SK-N-SH (cell line): ENCODE measurements at regions not wholly inside any gene's neighbourhood (a gene's known extent, or its start where the extent isn't known, plus 50 kb on each side); places are given as distances from the start of the nearest gene placed in this dataset.
"Not testable (repeated sequence)": the region's sequence is repeated elsewhere in the genome, so short reads cannot be mapped to it uniquely, and the experiment has no call there.

Experiments used
- CTCF ChIA-PET: fragments of 300-600, 350-600 bp; formaldehyde crosslinking; extraction: SDS; loops from one replicate; lab custom pipeline; 2021; lab: Yijun Ruan, JAX
- POLR2A ChIA-PET: fragments of 350-600 bp; sonication (Branson Sonifier 250); formaldehyde crosslinking; extraction: SDS; loops from one replicate; lab custom pipeline; 2020; ENCODE audit warnings: antibody characterized with exemption, inconsistent platforms; lab: Yijun Ruan, JAX
- DNase-seq: peaks from one replicate; pipeline ENCODE4 v3.0.0; 2012
- H2AFZ ChIP-seq: fragments of 200-600 bp; sonication (generic); 2 replicates; pipeline ENCODE4 v1.8.1; 2016; ENCODE audit warnings: antibody characterized with exemption, mild to moderate bottlenecking, low read depth
- H3F3A ChIP-seq: fragments of 200-600 bp; sonication (generic); replicated peaks from 2 replicates; pipeline ENCODE3; 2016; ENCODE audit warnings: antibody characterized with exemption, mild to moderate bottlenecking; ENCODE audit not compliant: insufficient read depth
- H3K27ac ChIP-seq, 2 experiments: fragments of 200-500 bp in 1 of 2; fragments of 200-600 bp in 1 of 2; sonication (Bioruptor generic) in 1 of 2; sonication (generic), shearing (Covaris generic) in 1 of 2; 2 replicates each; pipeline versions ENCODE4 v1.5.1 to v1.6.1; 2014 to 2016; ENCODE audit warnings: low read depth in 2 of 2, inconsistent platforms in 1 of 2, low read length in 1 of 2, mild to moderate bottlenecking in 1 of 2, mixed read lengths in 1 of 2
- H3K27me3 ChIP-seq: fragments of 200-600 bp; sonication (generic), shearing (Covaris generic); 2 replicates; pipeline ENCODE4 v1.6.1; 2016; ENCODE audit warnings: mixed run types; ENCODE audit not compliant: insufficient read depth
- H3K36me3 ChIP-seq, 2 experiments: fragments of 200-500 bp in 1 of 2; fragments of 200-600 bp in 1 of 2; sonication (Bioruptor generic) in 1 of 2; sonication (generic) in 1 of 2; replicated peaks in 1 of 2; 2 replicates each; pipeline versions ENCODE3 to v1.5.1; 2014 to 2016; ENCODE audit warnings: low read length in 1 of 2, mild to moderate bottlenecking in 1 of 2; ENCODE audit not compliant: insufficient read depth in 2 of 2, control insufficient read depth in 1 of 2
- H3K4me1 ChIP-seq, 2 experiments: fragments of 200-500 bp in 1 of 2; fragments of 200-600 bp in 1 of 2; sonication (Bioruptor generic) in 1 of 2; sonication (generic), shearing (Covaris generic) in 1 of 2; 2 replicates each; pipeline versions ENCODE4 v1.5.1 to v1.6.1; 2014 to 2016; ENCODE audit warnings: low read depth in 1 of 2, low read length in 1 of 2, mixed run types in 1 of 2; ENCODE audit not compliant: insufficient read depth in 2 of 2, control insufficient read depth in 1 of 2
- H3K4me2 ChIP-seq: fragments of 200-600 bp; sonication (generic), shearing (Covaris generic); 2 replicates; pipeline ENCODE4 v1.6.1; 2017; ENCODE audit warnings: mixed run types
- H3K4me3 ChIP-seq, 2 experiments: fragments of 200-500 bp in 1 of 2; fragments of 200-600 bp in 1 of 2; sonication (Bioruptor generic) in 1 of 2; sonication (generic), shearing (Covaris generic) in 1 of 2; 2 replicates each; pipeline versions ENCODE4 v1.5.1 to v1.8.1; 2014 to 2016; ENCODE audit warnings: low read depth in 2 of 2, inconsistent platforms in 1 of 2, low read length in 1 of 2, mild to moderate bottlenecking in 1 of 2, mixed read lengths in 1 of 2, moderate library complexity in 1 of 2
- H3K79me2 ChIP-seq: fragments of 200-600 bp; sonication (generic); 2 replicates; pipeline ENCODE4 v1.8.1; 2017; ENCODE audit warnings: mild to moderate bottlenecking; ENCODE audit not compliant: insufficient read depth
- H3K9ac ChIP-seq: fragments of 200-600 bp; sonication (generic); 2 replicates; pipeline ENCODE4 v1.6.1; 2017; ENCODE audit warnings: mixed run types
- H3K9me2 ChIP-seq: fragments of 200-600 bp; sonication (generic); 2 replicates; pipeline ENCODE4 v1.6.1; 2017; ENCODE audit warnings: mixed run types
- H3K9me3 ChIP-seq: fragments of 200-600 bp; sonication (generic); 2 replicates; pipeline ENCODE4 v1.6.1; 2017; ENCODE audit warnings: mixed run types, mild to moderate bottlenecking, moderate library complexity
- H4K20me1 ChIP-seq: fragments of 200-600 bp; sonication (generic); 2 replicates; pipeline ENCODE4 v1.6.1; 2017; ENCODE audit warnings: mild to moderate bottlenecking, mixed run types; ENCODE audit not compliant: insufficient read depth
- EP300 ChIP-seq, 2 experiments: IDR thresholded peaks; 2 replicates each; pipeline versions ENCODE4 v1.4.0 to v1.6.1; 2012; ENCODE audit warnings: borderline replicate concordance in 1 of 2, low read depth in 1 of 2, low read length in 1 of 2
- FOXM1 ChIP-seq: IDR thresholded peaks from 2 replicates; pipeline ENCODE4 v1.4.0; 2012; ENCODE audit warnings: low read depth, mild to moderate bottlenecking
- MXI1 ChIP-seq: IDR thresholded peaks from 2 replicates; pipeline ENCODE4 v1.6.1; 2012; ENCODE audit warnings: mild to moderate bottlenecking, low read depth, low read length, improper control_type of control experiment
- POLR2AphosphoS5 ChIP-seq: IDR thresholded peaks from 2 replicates; pipeline ENCODE4 v1.6.1; 2012; ENCODE audit warnings: low read depth, low read length
- RAD21 ChIP-seq: IDR thresholded peaks from 2 replicates; pipeline ENCODE4 v1.6.1; 2012; ENCODE audit warnings: mild to moderate bottlenecking, low read length
- SMC3 ChIP-seq: IDR thresholded peaks from 2 replicates; pipeline ENCODE4 v1.6.1; 2012; ENCODE audit warnings: low read depth, low read length, improper control_type of control experiment
- WGBS: methylation state at CpG from one replicate; pipeline ENCODE4 v1.1.6; 2017; ENCODE audit warnings: low lambda C conversion rate; 5-methylcytosine and 5-hydroxymethylcytosine counted together
- TF ChIP-seq, protein P1 (sequence below): IDR thresholded peaks from 2 replicates; pipeline ENCODE4 v1.4.0; 2012; ENCODE audit warnings: low read depth, borderline replicate concordance

DNA sequence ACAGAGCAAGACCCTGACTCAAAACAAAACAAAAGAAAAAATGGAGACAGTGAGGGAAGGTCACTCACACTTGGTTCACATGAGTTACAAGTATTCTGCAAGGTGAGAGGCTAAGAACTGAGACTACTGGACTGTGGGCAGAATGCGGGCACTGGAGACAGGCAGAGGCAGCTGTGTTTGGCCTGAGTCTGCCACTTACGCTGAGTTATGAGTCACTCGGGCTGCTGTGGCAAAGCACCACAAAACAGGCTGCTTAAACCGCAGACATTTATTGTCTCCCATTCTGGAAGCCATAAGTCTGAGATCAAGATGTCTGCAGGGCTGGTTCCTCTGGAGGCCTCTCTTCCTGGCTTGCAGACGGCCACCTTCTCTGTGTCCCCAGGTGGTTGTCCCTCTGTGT lies 122.8 kb downstream of the SHANK2 start:
- POLR2A ChIA-PET: no interaction called here
- CTCF ChIA-PET: no interaction called here
- 46% methylated on average over 3 of the region's 5 CpGs for WGBS

DNA sequence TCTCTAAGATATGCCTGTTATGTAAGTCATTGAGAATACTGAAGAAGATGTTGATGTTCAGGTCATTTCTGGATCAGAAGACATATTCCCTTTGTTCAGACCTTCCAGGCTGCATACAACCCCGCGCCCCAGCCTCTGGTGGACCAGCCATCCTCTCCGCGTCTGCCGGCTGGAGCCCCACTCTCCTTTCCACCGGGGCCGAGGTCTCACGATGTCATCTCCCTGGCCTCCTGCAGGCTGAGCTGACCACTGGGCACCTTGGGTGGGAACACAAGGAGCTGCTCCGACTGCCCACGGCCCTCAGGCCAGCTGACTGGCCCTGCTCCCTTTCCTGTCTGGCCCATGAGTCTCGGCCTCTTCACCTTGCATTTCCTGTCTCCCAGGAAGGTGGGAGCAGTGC lies 124.6 kb downstream of the SHANK2 start:
- 61% methylated on average over 10 of the region's 11 CpGs for WGBS
- POLR2A ChIA-PET: no interaction called here
- no peaks in the 10 kb centered on the region for H3K9me3 ChIP-seq
- H3K9ac ChIP-seq: no peak overlapping the region
- H3K9me2 ChIP-seq: no peaks in the 10 kb centered on the region
- no peaks in the 10 kb centered on the region for H3K27me3 ChIP-seq
- H3K4me1 ChIP-seq: no peaks in the 10 kb centered on the region
- H3F3A ChIP-seq: no peaks in the 10 kb centered on the region
- no peak for DNase-seq
- TF ChIP-seq POLR2AphosphoS5: no peak
- TF ChIP-seq MXI1: no peak
- TF ChIP-seq, protein P1, sequence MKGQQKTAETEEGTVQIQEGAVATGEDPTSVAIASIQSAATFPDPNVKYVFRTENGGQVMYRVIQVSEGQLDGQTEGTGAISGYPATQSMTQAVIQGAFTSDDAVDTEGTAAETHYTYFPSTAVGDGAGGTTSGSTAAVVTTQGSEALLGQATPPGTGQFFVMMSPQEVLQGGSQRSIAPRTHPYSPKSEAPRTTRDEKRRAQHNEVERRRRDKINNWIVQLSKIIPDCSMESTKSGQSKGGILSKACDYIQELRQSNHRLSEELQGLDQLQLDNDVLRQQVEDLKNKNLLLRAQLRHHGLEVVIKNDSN: no peak
- no peak for TF ChIP-seq FOXM1
- no peak for TF ChIP-seq RAD21
- no peak overlapping the region for H3K27ac ChIP-seq
- no peaks in the 10 kb centered on the region for H4K20me1 ChIP-seq
- no peaks in the 10 kb centered on the region for H3K36me3 ChIP-seq
- H3K4me2 ChIP-seq: no peak overlapping the region
- H2AFZ ChIP-seq: no peak overlapping the region
- no peak overlapping the region for H3K4me3 ChIP-seq
- CTCF ChIA-PET: no interaction called here
- no peaks in the 10 kb centered on the region for H3K79me2 ChIP-seq

More for the DNA sequence above, 122.8 kb downstream of the SHANK2 start:
- H3K9me2 ChIP-seq: no peaks in the 10 kb centered on the region
- H3K27ac ChIP-seq: no peak overlapping the region
- H4K20me1 ChIP-seq: no peaks in the 10 kb centered on the region
- no peak overlapping the region for H2AFZ ChIP-seq
- H3K4me3 ChIP-seq: no peak overlapping the region
- H3K9me3 ChIP-seq: no peaks in the 10 kb centered on the region
- no peak for DNase-seq
- no peak overlapping the region for H3K4me2 ChIP-seq
- no peaks in the 10 kb centered on the region for H3F3A ChIP-seq
- H3K79me2 ChIP-seq: no peaks in the 10 kb centered on the region
- TF ChIP-seq SMC3 (no peak), EP300 (IDR thresholded peaks at IDR 0.05; ENCODE audit: borderline replicate concordance in 1 of 2, low read depth in 1 of 2, low read length in 1 of 2) (no peak)
- no peaks in the 10 kb centered on the region for H3K27me3 ChIP-seq
- no peaks in the 10 kb centered on the region for H3K4me1 ChIP-seq
- H3K9ac ChIP-seq: no peak overlapping the region
- H3K36me3 ChIP-seq: no peaks in the 10 kb centered on the region

DNA sequence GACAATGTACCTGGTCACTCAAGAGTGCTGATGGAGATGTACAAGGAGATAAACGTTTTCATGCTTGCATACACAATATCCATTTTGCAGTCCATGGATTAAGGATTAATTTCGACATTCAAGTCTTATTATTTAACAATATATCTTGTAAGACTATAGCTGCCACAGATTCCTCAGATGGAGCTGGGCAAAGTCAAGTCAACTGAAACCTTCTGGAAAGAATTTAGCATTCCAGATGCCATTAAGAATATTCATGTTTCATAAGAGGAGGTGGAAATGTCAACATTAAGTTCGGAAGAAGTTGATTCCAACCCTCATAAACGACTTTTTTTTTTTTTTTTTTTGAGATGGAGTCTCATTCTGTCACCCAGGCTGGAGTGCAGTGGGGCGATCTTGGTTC lies 126.0 kb downstream of the SHANK2 start:
- POLR2A ChIA-PET, DNase-seq, H3K4me1 ChIP-seq, H3K9ac ChIP-seq, H3K9me3 ChIP-seq, H3K4me2 ChIP-seq, H3K27me3 ChIP-seq, H3K27ac ChIP-seq, H3K36me3 ChIP-seq, H4K20me1 ChIP-seq, H3K79me2 ChIP-seq, H3K4me3 ChIP-seq, H3F3A ChIP-seq, H3K9me2 ChIP-seq, H2AFZ ChIP-seq: not testable (repeated sequence)
- CTCF ChIA-PET: interaction anchor here (0.6 kb wide), 1 partner anchor 47 kb away, joined by 3 read pairs; no protein-coding TSS in a partner anchor
- 10% methylated on average over 5 of the region's 5 CpGs for WGBS
